Mammary epithelial cell (primary cell): ENCODE measurements at regions not wholly inside any gene's neighbourhood (a gene's known extent, or its start where the extent isn't known, plus 50 kb on each side); places are given as distances from the start of the nearest gene placed in this dataset.

Experiments used
- CTCF ChIP-seq, 2 donors: IDR thresholded peaks in 1 of 2; conservative IDR thresholded peaks in 1 of 2; 2 replicates each; pipeline ENCODE4 v1.5.1; 2011 to 2012; ENCODE audit warnings: inconsistent platforms in 2 of 2, low read length in 2 of 2, mild to moderate bottlenecking in 2 of 2, control low read depth in 1 of 2, low read depth in 1 of 2; ENCODE audit not compliant: insufficient read depth in 1 of 2; ENCODE audit errors: extremely low read depth in 1 of 2
- EZH2 ChIP-seq: IDR thresholded peaks from 2 replicates; pipeline ENCODE4 v1.6.1; 2012; ENCODE audit warnings: low read length, inconsistent platforms, borderline replicate concordance

GRCh38 chr1:59063501-59063900, 233.4 kb upstream of the FGGY start:
- TF ChIP-seq CTCF (conservative IDR thresholded peaks at IDR 0.05 in 1 of 2, IDR thresholded peaks at IDR 0.05 in 1 of 2; ENCODE audit: extremely low read depth in 1 of 2, insufficient read depth in 1 of 2, low read depth in 1 of 2, low read length in 2 of 2) (no peak), EZH2 (no peak)
